Right lobe of liver (tissue), 6 donors: ENCODE measurements at regions not wholly inside any gene's neighbourhood (a gene's known extent, or its start where the extent isn't known, plus 50 kb on each side); places are given as distances from the start of the nearest gene placed in this dataset.

ENCODE experiments used
- ATAC-seq, 4 donors: fragments of 200-7000 bp; cut with Tn5 transposase; one replicate each; pipeline ENCODE4 v1.9.1; 2020; ENCODE audit warnings: mild to moderate bottlenecking in 4 of 4, moderate library complexity in 4 of 4
- DNase-seq, 3 donors: peaks; one replicate each; pipeline ENCODE4 v3.0.0-alpha.2; 2020
- H3K27ac ChIP-seq, 3 donors: fragments of 200-600 bp; one replicate each; pipeline ENCODE4 v1.8.0; 2022
- H3K27me3 ChIP-seq, 2 donors: fragments of 200-600 bp; one replicate each; pipeline ENCODE4 v1.8.0; 2022
- H3K36me3 ChIP-seq, 4 donors: fragments of 200-600 bp; sonication (generic) in 1 of 4; one replicate each; pipeline versions ENCODE4 v1.5.1 to v1.8.0; 2017 to 2022; ENCODE audit warnings: control low read depth in 1 of 4
- H3K4me1 ChIP-seq, 4 donors: fragments of 200-600 bp; sonication (generic) in 1 of 4; one replicate each; pipeline versions ENCODE4 v1.5.1 to v1.8.0; 2017 to 2022; ENCODE audit warnings: control low read depth in 1 of 4
- H3K4me3 ChIP-seq, 3 donors: fragments of 200-600 bp; one replicate each; pipeline ENCODE4 v1.8.0; 2022
- H3K9me3 ChIP-seq, 4 donors: fragments of 200-600 bp; sonication (generic) in 1 of 4; one replicate each; pipeline versions ENCODE4 v1.5.1 to v1.8.0; 2017 to 2022; ENCODE audit warnings: control low read depth in 1 of 4
- POLR2A ChIP-seq: fragments of 450-650 bp; IDR thresholded peaks from one replicate; pipeline ENCODE4 v1.6.1; 2017; ENCODE audit warnings: antibody characterized with exemption, mild to moderate bottlenecking
- WGBS: methylation state at CpG from one replicate; pipeline ENCODE4 v1.1.6; 2018; ENCODE audit warnings: low coverage, low lambda C conversion rate; ENCODE audit not compliant: insufficient coverage; ENCODE audit errors: missing lambda C conversion rate; 5-methylcytosine and 5-hydroxymethylcytosine counted together
- intact Hi-C, 2 donors: fragments of 100-400 bp; cut with DNase I; formaldehyde crosslinking; loops; one replicate each; pipeline versions ENCODE4 v1.11.2 to v1.14.1; 2022
- TF ChIP-seq, protein P1 (sequence below), 4 donors: fragments of 200-600 bp in 3 of 4; fragments of 450-650 bp in 1 of 4; IDR thresholded peaks; one replicate each; pipeline versions ENCODE4 v1.5.1 to v1.8.0; 2016 to 2022; ENCODE audit warnings: antibody characterized with exemption in 4 of 4, mild to moderate bottlenecking in 2 of 4
- donor health status: DM: no; HTN: yes; CAD: no.
- donor health status: DM: no; HTN: no; CAD: no.
- donor health status: DM: no; HTN: no; CAD: no.
- donor health status: DM: no; HTN: yes; CAD: no.
- donor health status: DM: no; HTN: yes; CAD: no.

- Histone ChIP-seq H3K36me3 (no peaks in the 10 kb centered on the region), H3K4me3 (no peak overlapping the region), H3K27ac (no peak overlapping the region), H3K27me3 (no peaks in the 10 kb centered on the region), H3K4me1 (no peaks in the 10 kb centered on the region), H3K9me3 (no peaks in the 10 kb centered on the region)
- no peak for ATAC-seq
- DNase-seq = no peak
- intact Hi-C loops = no loop called here
- WGBS = 45% methylated on average over 1 of the region's 1 CpG
- TF ChIP-seq, protein P1, sequence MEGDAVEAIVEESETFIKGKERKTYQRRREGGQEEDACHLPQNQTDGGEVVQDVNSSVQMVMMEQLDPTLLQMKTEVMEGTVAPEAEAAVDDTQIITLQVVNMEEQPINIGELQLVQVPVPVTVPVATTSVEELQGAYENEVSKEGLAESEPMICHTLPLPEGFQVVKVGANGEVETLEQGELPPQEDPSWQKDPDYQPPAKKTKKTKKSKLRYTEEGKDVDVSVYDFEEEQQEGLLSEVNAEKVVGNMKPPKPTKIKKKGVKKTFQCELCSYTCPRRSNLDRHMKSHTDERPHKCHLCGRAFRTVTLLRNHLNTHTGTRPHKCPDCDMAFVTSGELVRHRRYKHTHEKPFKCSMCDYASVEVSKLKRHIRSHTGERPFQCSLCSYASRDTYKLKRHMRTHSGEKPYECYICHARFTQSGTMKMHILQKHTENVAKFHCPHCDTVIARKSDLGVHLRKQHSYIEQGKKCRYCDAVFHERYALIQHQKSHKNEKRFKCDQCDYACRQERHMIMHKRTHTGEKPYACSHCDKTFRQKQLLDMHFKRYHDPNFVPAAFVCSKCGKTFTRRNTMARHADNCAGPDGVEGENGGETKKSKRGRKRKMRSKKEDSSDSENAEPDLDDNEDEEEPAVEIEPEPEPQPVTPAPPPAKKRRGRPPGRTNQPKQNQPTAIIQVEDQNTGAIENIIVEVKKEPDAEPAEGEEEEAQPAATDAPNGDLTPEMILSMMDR (IDR thresholded peaks at IDR 0.05) = no peak
- no peak for TF ChIP-seq POLR2A
These were observed 725.8 kb upstream of the DPPA4 start for GRCh38 chr3:110063178-110063577.

DNA sequence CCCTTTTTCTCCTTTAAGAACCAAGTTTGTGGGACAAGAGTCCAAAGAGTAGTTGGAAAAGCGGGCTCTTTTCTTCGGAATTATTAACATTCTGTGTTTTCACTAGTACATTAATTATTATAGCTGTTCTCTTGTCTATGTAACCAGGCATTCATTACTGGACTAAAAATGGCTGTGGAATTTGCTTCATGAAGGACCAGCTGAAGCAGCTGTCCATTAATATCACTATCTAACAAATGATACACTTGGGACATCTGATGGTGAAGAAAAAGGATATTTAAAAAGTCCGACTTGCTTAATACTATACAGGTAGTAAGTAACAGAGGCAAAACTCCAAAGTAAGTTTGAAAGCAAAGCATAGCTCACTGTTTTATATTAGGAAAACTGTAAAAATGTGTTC lies 728.9 kb upstream of the DPPA4 start:
- no peaks in the 10 kb centered on the region for H3K36me3 ChIP-seq
- 70% methylated on average over 3 of the region's 3 CpGs for WGBS
- no peak for TF ChIP-seq POLR2A
- TF ChIP-seq, protein P1 (IDR thresholded peaks at IDR 0.05) = no peak
- H3K27me3 ChIP-seq = no peaks in the 10 kb centered on the region
- H3K4me3 ChIP-seq = no peak overlapping the region
- intact Hi-C loops = no loop called here
- no peak overlapping the region for H3K27ac ChIP-seq
- H3K9me3 ChIP-seq = no peaks in the 10 kb centered on the region
- H3K4me1 ChIP-seq = no peaks in the 10 kb centered on the region
- ATAC-seq = no peak
- DNase-seq = no peak

GRCh38 chr3:110067527-110067926 lies 730.2 kb upstream of the DPPA4 start:
- Histone ChIP-seq H3K27ac (no peak overlapping the region), H3K4me3 (no peak overlapping the region), H3K4me1 (no peaks in the 10 kb centered on the region), H3K9me3 (no peaks in the 10 kb centered on the region), H3K36me3 (no peaks in the 10 kb centered on the region), H3K27me3 (no peaks in the 10 kb centered on the region)
- TF ChIP-seq POLR2A = no peak
- TF ChIP-seq, protein P1 (IDR thresholded peaks at IDR 0.05) = no peak
- ATAC-seq (no peak), DNase-seq (no peak)
- intact Hi-C loops = no loop called here
- WGBS = 75% methylated on average over 1 of the region's 1 CpG

- ATAC-seq = no peak
These were observed 732.4 kb upstream of the DPPA4 start for GRCh38 chr3:110069761-110070160.

More at GRCh38 chr3:110069761-110070160, 732.4 kb upstream of the DPPA4 start:
- 25% methylated on average over 2 of the region's 2 CpGs for whole genome bisulfite sequencing
- TF ChIP-seq POLR2A = no peak
- TF ChIP-seq, protein P1 (IDR thresholded peaks at IDR 0.05) = no peak
- no peak for DNase-seq
- H3K27me3 ChIP-seq = no peaks in the 10 kb centered on the region
- H3K36me3 ChIP-seq = no peaks in the 10 kb centered on the region
- no peaks in the 10 kb centered on the region for H3K4me1 ChIP-seq
- H3K9me3 ChIP-seq = no peaks in the 10 kb centered on the region
- no peak overlapping the region for H3K4me3 ChIP-seq
- intact Hi-C loops = no loop called here
- no peak overlapping the region for H3K27ac ChIP-seq
